K562 (cell line): ENCODE measurements at regions not wholly inside any gene's neighbourhood (a gene's known extent, or its start where the extent isn't known, plus 50 kb on each side); places are given as distances from the start of the nearest gene placed in this dataset.

Experiments
- CREB1 ChIP-seq, 2 experiments: sonication (generic) in 1 of 2; formaldehyde crosslinking in 1 of 2; IDR thresholded peaks; 2 replicates each; pipeline versions ENCODE4 v1.6.1 to v1.8.0; 2012 to 2022; ENCODE audit warnings: inconsistent platforms in 1 of 2, mild to moderate bottlenecking in 1 of 2, missing genetic modification reagents in 1 of 2, moderate library complexity in 1 of 2
- LEF1 ChIP-seq: fragments of 450-650 bp; IDR thresholded peaks from 2 replicates; pipeline ENCODE4 v1.6.1; 2016; ENCODE audit warnings: mild to moderate bottlenecking
- TCF7 ChIP-seq: sonication (generic); IDR thresholded peaks from 2 replicates; pipeline ENCODE4 v1.6.1; 2016; ENCODE audit warnings: antibody characterized with exemption, borderline replicate concordance
- ZBTB11 ChIP-seq, 3 experiments: fragments of 200-800 bp in 1 of 3; fragments of 250-450 bp in 1 of 3; fragments of 450-650 bp in 1 of 3; sonication (Bioruptor Pico) in 1 of 3; sonication (Bioruptor generic) in 1 of 3; formaldehyde crosslinking in 1 of 3; IDR thresholded peaks; 2 replicates each; pipeline versions ENCODE4 v1.6.1 to v1.8.0; 2016 to 2022; ENCODE audit warnings: mild to moderate bottlenecking in 2 of 3, missing genetic modification characterization in 2 of 3, missing compliant biosample characterization in 1 of 3, moderate library complexity in 1 of 3
- TF ChIP-seq, protein P1 (sequence below), 3 experiments: IDR thresholded peaks in 2 of 3; conservative IDR thresholded peaks in 1 of 3; 2 replicates each; pipeline ENCODE4 v1.5.1; 2011 to 2012; ENCODE audit warnings: low read length in 3 of 3, mild to moderate bottlenecking in 3 of 3, control low read depth in 2 of 3, improper control_type of control experiment in 1 of 3, inconsistent platforms in 1 of 3, low read depth in 1 of 3, mixed read lengths in 1 of 3, moderate library complexity in 1 of 3; ENCODE audit not compliant: insufficient read depth in 2 of 3

- TF ChIP-seq, protein P1, sequence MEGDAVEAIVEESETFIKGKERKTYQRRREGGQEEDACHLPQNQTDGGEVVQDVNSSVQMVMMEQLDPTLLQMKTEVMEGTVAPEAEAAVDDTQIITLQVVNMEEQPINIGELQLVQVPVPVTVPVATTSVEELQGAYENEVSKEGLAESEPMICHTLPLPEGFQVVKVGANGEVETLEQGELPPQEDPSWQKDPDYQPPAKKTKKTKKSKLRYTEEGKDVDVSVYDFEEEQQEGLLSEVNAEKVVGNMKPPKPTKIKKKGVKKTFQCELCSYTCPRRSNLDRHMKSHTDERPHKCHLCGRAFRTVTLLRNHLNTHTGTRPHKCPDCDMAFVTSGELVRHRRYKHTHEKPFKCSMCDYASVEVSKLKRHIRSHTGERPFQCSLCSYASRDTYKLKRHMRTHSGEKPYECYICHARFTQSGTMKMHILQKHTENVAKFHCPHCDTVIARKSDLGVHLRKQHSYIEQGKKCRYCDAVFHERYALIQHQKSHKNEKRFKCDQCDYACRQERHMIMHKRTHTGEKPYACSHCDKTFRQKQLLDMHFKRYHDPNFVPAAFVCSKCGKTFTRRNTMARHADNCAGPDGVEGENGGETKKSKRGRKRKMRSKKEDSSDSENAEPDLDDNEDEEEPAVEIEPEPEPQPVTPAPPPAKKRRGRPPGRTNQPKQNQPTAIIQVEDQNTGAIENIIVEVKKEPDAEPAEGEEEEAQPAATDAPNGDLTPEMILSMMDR (IDR thresholded peaks at IDR 0.05 in 2 of 3, conservative IDR thresholded peaks at IDR 0.05 in 1 of 3; ENCODE audit: insufficient read depth in 2 of 3, low read depth in 1 of 3, low read length in 3 of 3), result peak in 1 of 3 experiments; percentile 32; a peak in 2 of 6 replicates
- no peak for TF ChIP-seq TCF7
- TF ChIP-seq LEF1, result no peak
- TF ChIP-seq ZBTB11 (CRISPR knock-in tag; IDR thresholded peaks at IDR 0.05), result 0 out of 6 replicates have a peak, but pooled peaks of 1 of the 3 experiments have one; percentile 24
- TF ChIP-seq CREB1 (IDR thresholded peaks at IDR 0.05), result no peak
- TF ChIP-seq CREB1 (CRISPR knock-in tag; IDR thresholded peaks at IDR 0.05), result no peak
Measured at GRCh38 chr3:194256040-194256945, 94.8 kb downstream of the CPN2 start.
